Limb (tissue), 2 donors: ENCODE measurements at regions not wholly inside any gene's neighbourhood (a gene's known extent, or its start where the extent isn't known, plus 50 kb on each side); places are given as distances from the start of the nearest gene placed in this dataset.
A peak's percentile ranks its signal among the peaks of the same experiment; 100 is the strongest.
"Not testable (repeated sequence)": the region's sequence is repeated elsewhere in the genome, so short reads cannot be mapped to it uniquely, and the experiment has no call there.

ENCODE experiments used
- DNase-seq, 2 donors: peaks; one replicate each; pipeline ENCODE4 v3.0.0-alpha.2; 2016; ENCODE audit errors: extremely low spot score in 2 of 2

GRCh38 chr16:26386096-26386495, 680.6 kb upstream of the C16orf82 start:
- no peak for DNase-seq

- no peak for DNase-seq
Observed at GRCh38 chr16:26391833-26392232, 674.9 kb upstream of the C16orf82 start.

- DNase-seq, result no peak
Observed at GRCh38 chr16:26394409-26394808, 672.3 kb upstream of the C16orf82 start.

- no peak for DNase-seq
Observed at GRCh38 chr16:26395700-26396099, 671.0 kb upstream of the C16orf82 start.

- DNase-seq, result peak in 1 of 2 donors; percentile 11
Observed at GRCh38 chr16:26396511-26397235, 670.1 kb upstream of the C16orf82 start.

- DNase-seq, result no peak
Observed at GRCh38 chr16:26413780-26414179, 652.9 kb upstream of the C16orf82 start.

- not testable (repeated sequence) for DNase-seq
Observed at GRCh38 chr16:26419458-26419857, 647.3 kb upstream of the C16orf82 start.

GRCh38 chr16:26430618-26431017, 636.1 kb upstream of the C16orf82 start:
- no peak for DNase-seq

- no peak for DNase-seq
Observed at GRCh38 chr16:26433807-26434206, 632.9 kb upstream of the C16orf82 start.

- no peak for DNase-seq
Observed at GRCh38 chr16:26441178-26441577, 625.5 kb upstream of the C16orf82 start.

- DNase-seq, result no peak
Observed at GRCh38 chr16:26442321-26442720, 624.4 kb upstream of the C16orf82 start.

GRCh38 chr16:26447570-26447969, 619.2 kb upstream of the C16orf82 start:
- DNase-seq, result no peak

GRCh38 chr16:26453215-26453614, 613.5 kb upstream of the C16orf82 start:
- no peak for DNase-seq

- no peak for DNase-seq
Observed at GRCh38 chr16:26454102-26454501, 612.6 kb upstream of the C16orf82 start.

GRCh38 chr16:26456074-26456473, 610.7 kb upstream of the C16orf82 start:
- DNase-seq, result no peak

GRCh38 chr16:26457095-26457494, 609.6 kb upstream of the C16orf82 start:
- DNase-seq, result no peak

- DNase-seq, result no peak
Observed at GRCh38 chr16:26457882-26458281, 608.8 kb upstream of the C16orf82 start.

- no peak for DNase-seq
Observed at GRCh38 chr16:26464576-26465266, 602.0 kb upstream of the C16orf82 start.

GRCh38 chr16:26474405-26474804, 592.3 kb upstream of the C16orf82 start:
- DNase-seq, result not testable (repeated sequence)

- DNase-seq, result peak in 1 of 2 donors; percentile 68
Observed at GRCh38 chr16:26475596-26475995, 591.1 kb upstream of the C16orf82 start.

- DNase-seq, result no peak
Observed at GRCh38 chr16:26491101-26491670, 575.5 kb upstream of the C16orf82 start.

GRCh38 chr16:26491962-26492361, 574.8 kb upstream of the C16orf82 start:
- DNase-seq, result no peak

GRCh38 chr16:26493751-26494150, 573.0 kb upstream of the C16orf82 start:
- DNase-seq, result peak in 1 of 2 donors; percentile 9
